Spleen (tissue), 11 donors: ENCODE measurements at regions not wholly inside any gene's neighbourhood (a gene's known extent, or its start where the extent isn't known, plus 50 kb on each side); places are given as distances from the start of the nearest gene placed in this dataset.
"Not testable (repeated sequence)": the region's sequence is repeated elsewhere in the genome, so short reads cannot be mapped to it uniquely, and the experiment has no call there.

Experiments used
- DNase-seq: peaks from one replicate; pipeline ENCODE4 v3.0.0-alpha.2; 2020
- H3K27ac ChIP-seq, 8 donors: fragments of 200-600 bp; sonication (generic) in 7 of 8; 1 replicate in 4 of 8; 2 replicates in 4 of 8; pipeline versions ENCODE4 v1.5.0 to v1.8.0; 2016 to 2021; ENCODE audit warnings: inconsistent platforms in 4 of 8, mild to moderate bottlenecking in 4 of 8, moderate library complexity in 1 of 8
- H3K27me3 ChIP-seq, 7 donors: fragments of 200-600 bp; sonication (generic) in 6 of 7; replicated peaks in 1 of 7; 1 replicate in 4 of 7; 2 replicates in 3 of 7; pipeline versions ENCODE4 v1.5.0 to v1.8.0; 2016 to 2021; ENCODE audit warnings: inconsistent platforms in 3 of 7, mild to moderate bottlenecking in 1 of 7
- H3K36me3 ChIP-seq, 6 donors: fragments of 200-600 bp; sonication (generic) in 5 of 6; 1 replicate in 4 of 6; 2 replicates in 2 of 6; pipeline versions ENCODE4 v1.5.0 to v1.8.0; 2016 to 2021; ENCODE audit warnings: inconsistent platforms in 2 of 6
- H3K4me1 ChIP-seq, 6 donors: fragments of 200-600 bp; sonication (generic) in 5 of 6; 1 replicate in 3 of 6; 2 replicates in 3 of 6; pipeline versions ENCODE4 v1.5.0 to v1.8.0; 2016 to 2021; ENCODE audit warnings: inconsistent platforms in 3 of 6
- H3K4me3 ChIP-seq, 8 donors: fragments of 200-600 bp; sonication (generic) in 7 of 8; 1 replicate in 4 of 8; 2 replicates in 4 of 8; pipeline versions ENCODE4 v1.5.0 to v1.8.0; 2016 to 2021; ENCODE audit warnings: inconsistent platforms in 4 of 8, mild to moderate bottlenecking in 4 of 8, moderate library complexity in 2 of 8
- H3K9me3 ChIP-seq, 8 donors: fragments of 200-600 bp; sonication (generic) in 7 of 8; 1 replicate in 4 of 8; 2 replicates in 4 of 8; pipeline versions ENCODE4 v1.5.0 to v1.8.0; 2016 to 2021; ENCODE audit warnings: inconsistent platforms in 4 of 8
- CTCF ChIP-seq, 11 experiments: fragments of 200-600 bp in 7 of 11; fragments of 450-650 bp in 4 of 11; sonication (generic) in 4 of 11; IDR thresholded peaks in 8 of 11; conservative IDR thresholded peaks in 3 of 11; 1 replicate in 7 of 11; 2 replicates in 4 of 11; pipeline versions ENCODE4 v1.4.0 to v1.8.0; 2016 to 2021; ENCODE audit warnings: antibody characterized with exemption in 11 of 11, inconsistent platforms in 4 of 11, mild to moderate bottlenecking in 1 of 11
- POLR2A ChIP-seq, 3 donors: fragments of 450-650 bp; IDR thresholded peaks; one replicate each; pipeline ENCODE4 v1.5.1; 2017; ENCODE audit warnings: antibody characterized with exemption in 3 of 3, mild to moderate bottlenecking in 1 of 3
- POLR2AphosphoS5 ChIP-seq, 3 donors: sonication (generic); formaldehyde crosslinking; IDR thresholded peaks; one replicate each; pipeline ENCODE4 v1.5.1; 2017; ENCODE audit warnings: antibody characterized with exemption in 3 of 3
- WGBS, 5 donors: extraction: QIAGEN DNeasy Blood & Tissue Kit in 3 of 5; methylation state at CpG; one replicate each; pipeline versions ENCODE4 v1.1.5 to v1.1.7; 2013 to 2018; 5-methylcytosine and 5-hydroxymethylcytosine counted together
- intact Hi-C: fragments of 100-400 bp; cut with DNase I; formaldehyde crosslinking; loops from one replicate; pipeline ENCODE4 v1.15.0; 2023; ENCODE audit warnings: low total_unique reads
- donor health status: healthy with polysubstance abuse.
- donor health status: DM: no; HTN: no; CAD: no; lungs with moderate emphysema.
- donor health status: DM: no; HTN: no; CAD: no.
- donor health status: Bipolar disorder and iron deficiency.
- donor health status: healthy.
- donor health status: DM: no; HTN: no; CAD: no.
- donor health status: DM: yes; HTN: yes; CAD: no.

GRCh38 chr4:163726641-163727040, 232.2 kb downstream of the TMA16 start:
- Histone ChIP-seq H3K36me3 (no peaks in the 10 kb centered on the region), H3K27ac (no peak overlapping the region), H3K27me3 (no peaks in the 10 kb centered on the region), H3K4me1 (no peaks in the 10 kb centered on the region), H3K4me3 (no peak overlapping the region), H3K9me3 (peaks cover 0 to 15% (median 3%) of the 10 kb centered on the region in 8 donors)
- intact Hi-C loops = no loop called here
- DNase-seq = no peak
- TF ChIP-seq CTCF (IDR thresholded peaks at IDR 0.05 in 8 of 11, conservative IDR thresholded peaks at IDR 0.05 in 3 of 11) (no peak), POLR2AphosphoS5 (IDR thresholded peaks at IDR 0.05) (no peak), POLR2A (IDR thresholded peaks at IDR 0.05) (no peak)
- 70 to 88% (median 76%) methylated on average over 2 of the region's 2 CpGs for WGBS, 5 donors

DNA sequence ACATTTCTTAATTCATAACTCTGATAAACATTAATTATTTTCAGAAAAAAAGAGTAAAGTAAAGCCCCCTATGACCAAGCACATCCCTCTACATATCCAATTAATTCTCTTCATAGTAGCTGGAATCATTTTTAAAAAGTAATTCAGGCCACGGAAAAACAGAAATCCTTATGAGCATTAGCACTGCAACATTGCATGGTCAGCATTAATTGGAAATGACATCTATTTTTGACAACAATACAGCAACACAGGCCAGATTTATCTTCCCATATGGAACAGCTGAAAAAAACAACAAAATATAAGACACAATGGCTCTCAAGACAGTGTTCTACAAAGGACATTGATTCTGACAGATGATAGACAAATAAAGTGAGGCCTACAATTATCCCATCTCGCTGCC, 236.6 kb downstream of the TMA16 start:
- Histone ChIP-seq H3K4me1 (no peaks in the 10 kb centered on the region), H3K36me3 (no peaks in the 10 kb centered on the region), H3K27ac (no peak overlapping the region), H3K9me3 (peaks cover 0 to 9% (median 0%) of the 10 kb centered on the region in 8 donors), H3K27me3 (no peaks in the 10 kb centered on the region), H3K4me3 (no peak overlapping the region)
- no peak for DNase-seq
- 82 to 88% (median 84%) methylated on average over 2 of the region's 2 CpGs for WGBS, 5 donors
- no peak for TF ChIP-seq CTCF (IDR thresholded peaks at IDR 0.05 in 8 of 11, conservative IDR thresholded peaks at IDR 0.05 in 3 of 11)
- TF ChIP-seq POLR2AphosphoS5 (IDR thresholded peaks at IDR 0.05) = no peak
- no peak for TF ChIP-seq POLR2A (IDR thresholded peaks at IDR 0.05)
- intact Hi-C loops = no loop called here

GRCh38 chr4:163732473-163732872, 238.0 kb downstream of the TMA16 start:
- Histone ChIP-seq H3K27me3 (no peaks in the 10 kb centered on the region), H3K36me3 (no peaks in the 10 kb centered on the region), H3K27ac (no peak overlapping the region), H3K4me3 (no peak overlapping the region), H3K4me1 (no peaks in the 10 kb centered on the region), H3K9me3 (peaks cover 0 to 9% (median 0%) of the 10 kb centered on the region in 8 donors)
- TF ChIP-seq POLR2A (IDR thresholded peaks at IDR 0.05) (no peak), POLR2AphosphoS5 (IDR thresholded peaks at IDR 0.05) (no peak), CTCF (IDR thresholded peaks at IDR 0.05 in 8 of 11, conservative IDR thresholded peaks at IDR 0.05 in 3 of 11) (no peak)
- no peak for DNase-seq
- intact Hi-C loops = no loop called here

GRCh38 chr4:163736876-163737275, 242.4 kb downstream of the TMA16 start:
- H3K4me3 ChIP-seq = no peak overlapping the region
- intact Hi-C loops = no loop called here
- H3K9me3 ChIP-seq = no peaks in the 10 kb centered on the region
- H3K36me3 ChIP-seq = no peaks in the 10 kb centered on the region
- H3K4me1 ChIP-seq = no peaks in the 10 kb centered on the region
- H3K27me3 ChIP-seq = no peaks in the 10 kb centered on the region
- TF ChIP-seq POLR2AphosphoS5 (IDR thresholded peaks at IDR 0.05) = no peak
- no peak for TF ChIP-seq CTCF (IDR thresholded peaks at IDR 0.05 in 8 of 11, conservative IDR thresholded peaks at IDR 0.05 in 3 of 11)
- no peak for TF ChIP-seq POLR2A (IDR thresholded peaks at IDR 0.05)
- 58 to 87% (median 72%) methylated on average over 3 of the region's 3 CpGs for WGBS, 5 donors
- H3K27ac ChIP-seq = no peak overlapping the region
- DNase-seq = no peak

- H3K4me3 ChIP-seq, H3K9me3 ChIP-seq, H3K36me3 ChIP-seq, H3K27me3 ChIP-seq, H3K27ac ChIP-seq, intact Hi-C loops, DNase-seq, H3K4me1 ChIP-seq: not testable (repeated sequence)
- WGBS, 5 donors = 52 to 92% (median 78%) methylated on average over 6 of the region's 7 CpGs
These were observed 243.4 kb downstream of the TMA16 start for GRCh38 chr4:163737846-163738245.
